ENCODE measurements at regions not wholly inside any gene's neighbourhood (a gene's known extent, or its start where the extent isn't known, plus 50 kb on each side); places are given as distances from the start of the nearest gene placed in this dataset.

DNA sequence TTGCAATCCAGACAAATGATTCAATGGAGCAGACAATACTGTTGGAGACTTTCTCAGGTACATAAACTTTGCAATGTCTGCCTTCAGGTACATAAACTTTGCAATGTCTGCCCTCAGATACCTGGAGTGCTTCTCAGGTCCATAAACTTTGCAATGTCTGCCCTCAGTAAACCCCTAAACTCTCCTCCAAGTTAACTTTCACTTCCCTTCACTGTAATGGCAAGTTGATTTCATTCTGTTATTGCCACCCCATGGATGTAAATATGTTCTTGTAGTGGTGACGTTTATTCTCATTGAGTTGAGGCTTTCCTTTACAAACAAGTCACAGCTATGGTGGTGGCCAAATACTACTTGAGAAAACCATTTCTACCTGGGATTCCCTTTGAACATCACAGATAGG is 338.8 kb downstream of the EPM2A start:
- no peak overlapping the region for H3K27ac ChIP-seq
- TF ChIP-seq, protein P1, sequence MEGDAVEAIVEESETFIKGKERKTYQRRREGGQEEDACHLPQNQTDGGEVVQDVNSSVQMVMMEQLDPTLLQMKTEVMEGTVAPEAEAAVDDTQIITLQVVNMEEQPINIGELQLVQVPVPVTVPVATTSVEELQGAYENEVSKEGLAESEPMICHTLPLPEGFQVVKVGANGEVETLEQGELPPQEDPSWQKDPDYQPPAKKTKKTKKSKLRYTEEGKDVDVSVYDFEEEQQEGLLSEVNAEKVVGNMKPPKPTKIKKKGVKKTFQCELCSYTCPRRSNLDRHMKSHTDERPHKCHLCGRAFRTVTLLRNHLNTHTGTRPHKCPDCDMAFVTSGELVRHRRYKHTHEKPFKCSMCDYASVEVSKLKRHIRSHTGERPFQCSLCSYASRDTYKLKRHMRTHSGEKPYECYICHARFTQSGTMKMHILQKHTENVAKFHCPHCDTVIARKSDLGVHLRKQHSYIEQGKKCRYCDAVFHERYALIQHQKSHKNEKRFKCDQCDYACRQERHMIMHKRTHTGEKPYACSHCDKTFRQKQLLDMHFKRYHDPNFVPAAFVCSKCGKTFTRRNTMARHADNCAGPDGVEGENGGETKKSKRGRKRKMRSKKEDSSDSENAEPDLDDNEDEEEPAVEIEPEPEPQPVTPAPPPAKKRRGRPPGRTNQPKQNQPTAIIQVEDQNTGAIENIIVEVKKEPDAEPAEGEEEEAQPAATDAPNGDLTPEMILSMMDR (conservative IDR thresholded peaks at IDR 0.05): no peak

DNA sequence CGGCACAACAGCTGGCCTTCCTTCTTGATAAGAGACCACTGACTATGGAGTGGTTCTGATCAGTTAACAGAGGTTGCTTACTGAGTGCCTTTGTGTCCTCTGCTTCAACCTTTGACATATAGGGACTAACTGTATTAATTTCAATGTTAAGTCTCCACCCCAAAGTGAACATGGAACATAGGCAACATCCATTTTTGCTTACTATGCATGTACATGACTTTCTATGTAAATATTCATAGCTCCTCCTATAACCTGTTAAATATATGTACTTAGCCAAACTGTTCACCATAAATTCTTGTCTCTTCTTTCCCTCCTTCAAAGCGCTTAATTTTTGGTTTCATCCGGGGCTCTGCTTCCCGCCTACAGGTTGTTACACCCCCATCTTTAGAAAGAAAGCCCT is 334.8 kb downstream of the EPM2A start:
- TF ChIP-seq, protein P1 (conservative IDR thresholded peaks at IDR 0.05): no peak
- no peak overlapping the region for H3K27ac ChIP-seq

DNA sequence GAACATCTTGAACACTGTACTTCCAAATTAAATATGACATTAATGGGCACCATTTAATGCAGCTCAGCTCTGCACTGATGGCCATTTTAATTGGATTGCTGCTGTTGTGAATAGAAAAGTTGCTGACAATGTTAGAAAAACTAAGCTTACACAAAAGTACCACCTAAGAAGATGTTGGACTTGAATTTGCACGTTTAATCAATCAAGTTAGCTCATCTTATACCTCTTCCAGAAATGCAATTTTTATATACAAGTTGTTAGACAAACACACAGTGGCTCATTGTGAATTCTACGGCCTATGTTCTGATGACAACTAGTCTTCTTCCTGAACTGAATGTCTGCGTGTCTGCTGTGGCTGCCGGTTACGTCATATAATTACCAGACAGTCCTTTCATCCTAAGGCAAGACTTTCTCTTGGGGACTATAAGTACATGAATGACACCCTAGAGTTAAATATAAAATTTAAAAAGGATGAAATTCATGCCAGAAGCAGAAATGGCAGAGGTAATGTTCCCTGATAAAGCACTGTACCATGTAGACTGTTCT is 330.2 kb downstream of the EPM2A start:
- TF ChIP-seq, protein P1 (conservative IDR thresholded peaks at IDR 0.05): no peak
- H3K27ac ChIP-seq: no peak overlapping the region

DNA sequence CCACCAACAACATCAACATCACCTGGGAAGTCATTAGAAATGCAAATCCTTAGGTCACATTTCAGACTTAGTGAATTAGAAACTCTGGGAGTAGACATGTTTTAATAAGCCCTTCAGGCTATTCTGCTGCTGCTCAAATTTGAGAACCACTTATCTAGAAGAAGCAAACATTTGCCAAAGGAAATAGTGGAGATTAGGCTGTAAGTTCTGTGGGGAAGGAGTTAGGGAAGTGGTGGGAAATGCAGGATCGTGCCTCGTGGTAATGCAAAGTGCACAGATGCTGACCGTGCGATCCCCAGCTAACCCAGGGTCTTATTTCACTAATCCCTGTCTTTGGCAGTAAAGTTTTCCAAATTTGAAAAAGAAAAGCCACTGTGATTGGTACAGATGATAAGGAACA is 328.5 kb downstream of the EPM2A start:
- H3K27ac ChIP-seq: peak overlapping the region; percentile 17
- TF ChIP-seq, protein P1 (conservative IDR thresholded peaks at IDR 0.05): no peak

DNA sequence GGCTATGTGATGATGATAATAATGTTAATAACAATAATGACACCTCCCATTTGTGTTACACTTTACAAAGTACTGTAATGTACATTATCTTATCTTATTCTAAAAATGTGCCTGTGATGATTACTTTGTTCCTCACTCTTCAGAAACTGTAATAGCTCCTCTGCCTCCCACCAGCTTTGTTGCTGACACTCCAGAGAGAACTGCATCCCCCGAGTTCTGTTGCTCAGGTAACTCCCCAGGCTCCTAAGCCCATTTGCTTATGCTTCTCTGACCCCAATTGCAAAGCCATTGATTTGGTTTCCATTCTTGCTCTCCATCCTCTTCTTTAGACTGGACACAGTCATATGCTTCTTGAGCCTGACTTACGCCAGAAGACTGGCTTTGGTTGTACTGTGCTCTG is 319.7 kb downstream of the EPM2A start:
- no peak overlapping the region for H3K27ac ChIP-seq
- TF ChIP-seq, protein P1 (conservative IDR thresholded peaks at IDR 0.05): no peak

DNA sequence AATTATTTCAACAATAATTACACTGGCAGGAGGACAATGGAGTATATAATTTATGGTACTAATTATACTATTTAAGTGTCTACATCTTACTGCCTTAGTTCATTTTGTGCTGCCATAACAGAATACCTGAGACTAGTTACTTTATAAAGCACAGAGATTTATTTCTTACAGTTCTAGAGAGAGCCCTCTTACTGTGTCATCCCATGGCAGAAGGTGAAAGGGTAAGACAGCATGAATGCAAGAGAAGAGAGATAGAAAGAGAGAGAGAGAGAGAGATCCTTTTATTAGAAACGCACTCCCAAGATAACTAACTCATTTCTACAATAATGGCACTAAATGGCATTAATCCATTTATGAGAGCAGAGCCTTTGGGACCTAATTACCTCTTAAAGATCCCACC is 314.7 kb downstream of the EPM2A start:
- TF ChIP-seq, protein P1 (conservative IDR thresholded peaks at IDR 0.05): no peak
- H3K27ac ChIP-seq: no peak overlapping the region

DNA sequence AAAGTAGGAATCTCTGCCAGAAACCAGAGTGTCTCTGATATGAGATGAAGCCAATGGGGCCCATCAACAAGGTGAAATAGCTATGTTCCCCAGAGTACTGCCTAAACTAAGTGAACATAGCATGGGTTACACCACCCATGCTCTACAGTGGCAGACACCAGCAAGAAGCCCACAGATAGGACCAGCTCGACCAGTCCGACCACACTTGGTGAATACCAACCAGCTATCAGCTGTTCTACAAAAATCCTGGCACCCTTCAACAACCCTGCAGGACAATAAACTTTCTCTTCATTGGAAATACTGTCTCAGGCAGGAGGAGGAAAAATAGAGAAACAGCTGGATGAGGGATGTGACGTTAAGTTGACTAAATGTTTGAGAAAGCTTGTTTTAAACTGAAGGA is 311.4 kb downstream of the EPM2A start:
- no peak overlapping the region for H3K27ac ChIP-seq
- TF ChIP-seq, protein P1 (conservative IDR thresholded peaks at IDR 0.05): no peak

All from VCaP (cell line).